GM06990 (cell line): ENCODE measurements at regions not wholly inside any gene's neighbourhood (a gene's known extent, or its start where the extent isn't known, plus 50 kb on each side); places are given as distances from the start of the nearest gene placed in this dataset.

Experiments used
- DNase-seq: peaks from one replicate; pipeline ENCODE4 v3.0.0-alpha.2; 2011; ENCODE audit not compliant: insufficient read length; ENCODE audit errors: extremely low read depth
- H3K27me3 ChIP-seq: replicated peaks from 2 replicates; pipeline ENCODE4 v1.6.0; 2011; ENCODE audit warnings: low read length; ENCODE audit not compliant: control insufficient read depth, insufficient read depth
- H3K36me3 ChIP-seq: 2 replicates; pipeline ENCODE4 v1.5.1; 2011; ENCODE audit warnings: low read length; ENCODE audit not compliant: control insufficient read depth, insufficient read depth
- H3K4me3 ChIP-seq: replicated peaks from 2 replicates; pipeline ENCODE4 v1.5.1; 2011; ENCODE audit warnings: low read depth, mild to moderate bottlenecking, control low read depth, low read length
- CTCF ChIP-seq: IDR thresholded peaks from 2 replicates; pipeline ENCODE4 v1.5.1; 2011; ENCODE audit warnings: low read length, control low read depth, mild to moderate bottlenecking, inconsistent platforms; ENCODE audit not compliant: insufficient read depth, poor library complexity, severe bottlenecking

GRCh38 chr14:48537600-48537999 lies 862.2 kb upstream of the MDGA2 start:
- TF ChIP-seq CTCF = no peak
- no peak overlapping the region for H3K4me3 ChIP-seq
- no peaks in the 10 kb centered on the region for H3K27me3 ChIP-seq
- DNase-seq = no peak
- H3K36me3 ChIP-seq = no peaks in the 10 kb centered on the region

GRCh38 chr14:48536318-48536717 lies 860.9 kb upstream of the MDGA2 start:
- no peaks in the 10 kb centered on the region for H3K27me3 ChIP-seq
- no peak for DNase-seq
- no peak overlapping the region for H3K4me3 ChIP-seq
- no peaks in the 10 kb centered on the region for H3K36me3 ChIP-seq
- TF ChIP-seq CTCF = no peak

- H3K27me3 ChIP-seq = no peaks in the 10 kb centered on the region
- no peak for TF ChIP-seq CTCF
- no peak for DNase-seq
- no peaks in the 10 kb centered on the region for H3K36me3 ChIP-seq
- H3K4me3 ChIP-seq = no peak overlapping the region
Observed at GRCh38 chr14:48527832-48528231, 852.4 kb upstream of the MDGA2 start.

GRCh38 chr14:48526307-48526706 lies 850.9 kb upstream of the MDGA2 start:
- no peak for TF ChIP-seq CTCF
- Histone ChIP-seq H3K4me3 (no peak overlapping the region), H3K27me3 (no peaks in the 10 kb centered on the region), H3K36me3 (no peaks in the 10 kb centered on the region)
- DNase-seq = no peak

GRCh38 chr14:48504921-48505320 lies 829.5 kb upstream of the MDGA2 start:
- no peaks in the 10 kb centered on the region for H3K27me3 ChIP-seq
- no peaks in the 10 kb centered on the region for H3K36me3 ChIP-seq
- TF ChIP-seq CTCF = no peak
- no peak for DNase-seq
- H3K4me3 ChIP-seq = no peak overlapping the region

- H3K36me3 ChIP-seq = no peaks in the 10 kb centered on the region
- no peak for TF ChIP-seq CTCF
- H3K4me3 ChIP-seq = no peak overlapping the region
- H3K27me3 ChIP-seq = no peaks in the 10 kb centered on the region
- DNase-seq = no peak
Observed at GRCh38 chr14:48490756-48491155, 815.4 kb upstream of the MDGA2 start.
